ENCODE measurements at regions not wholly inside any gene's neighbourhood (a gene's known extent, or its start where the extent isn't known, plus 50 kb on each side); places are given as distances from the start of the nearest gene placed in this dataset.

GRCh38 chr20:57792386-57793080 lies 82.7 kb upstream of the PMEPA1 start:
- Histone ChIP-seq H3F3A (ENCODE audit: insufficient read depth) (no peaks in the 10 kb centered on the region), H3K4me2 (ENCODE audit: low read depth, low read length, poor library complexity, severe bottlenecking) (no peak overlapping the region), H3K27me3 (ENCODE audit: low read length) (no peaks in the 10 kb centered on the region; the same call in 1 of the 2 replicates), H3K9me2 (replicated peaks; ENCODE audit: insufficient read depth, low read length) (no peaks in the 10 kb centered on the region), H4K20me1 (ENCODE audit: low read depth, low read length) (no peaks in the 10 kb centered on the region), H3K36me3 (ENCODE audit: low read length) (no peaks in the 10 kb centered on the region), H2AFZ (ENCODE audit: low read depth, low read length, severe bottlenecking) (no peak overlapping the region), H3K9ac (ENCODE audit: low read length) (no peak overlapping the region), H3K27ac (ENCODE audit: low read depth, low read length) (no peak overlapping the region), H3K4me3 (ENCODE audit: insufficient read depth, low read length, poor library complexity, severe bottlenecking) (no peak overlapping the region), H3K9me3 (ENCODE audit: insufficient read depth, low read length) (no peaks in the 10 kb centered on the region), H3K79me2 (ENCODE audit: insufficient read depth, low read length) (no peaks in the 10 kb centered on the region)
- TF ChIP-seq EZH2phosphoT487 (conservative IDR thresholded peaks at IDR 0.05; ENCODE audit: low read length) = no peak
- TF ChIP-seq CTCF (IDR thresholded peaks at IDR 0.05; ENCODE audit: insufficient read depth, low read length, poor library complexity, severe bottlenecking) = no peak

- Histone ChIP-seq H3F3A (ENCODE audit: insufficient read depth) (no peaks in the 10 kb centered on the region), H3K9ac (ENCODE audit: low read length) (no peak overlapping the region), H3K79me2 (ENCODE audit: insufficient read depth, low read length) (no peaks in the 10 kb centered on the region), H3K4me2 (ENCODE audit: low read depth, low read length, poor library complexity, severe bottlenecking) (no peak overlapping the region), H4K20me1 (ENCODE audit: low read depth, low read length) (no peaks in the 10 kb centered on the region), H3K27ac (ENCODE audit: low read depth, low read length) (no peak overlapping the region), H3K9me3 (ENCODE audit: insufficient read depth, low read length) (no peaks in the 10 kb centered on the region), H2AFZ (ENCODE audit: low read depth, low read length, severe bottlenecking) (no peak overlapping the region), H3K36me3 (ENCODE audit: low read length) (no peaks in the 10 kb centered on the region), H3K9me2 (replicated peaks; ENCODE audit: insufficient read depth, low read length) (no peaks in the 10 kb centered on the region), H3K27me3 (ENCODE audit: low read length) (no peaks in the 10 kb centered on the region; the same call in 1 of the 2 replicates), H3K4me3 (ENCODE audit: insufficient read depth, low read length, poor library complexity, severe bottlenecking) (no peak overlapping the region)
- TF ChIP-seq EZH2phosphoT487 (conservative IDR thresholded peaks at IDR 0.05; ENCODE audit: low read length) = no peak
- TF ChIP-seq CTCF (IDR thresholded peaks at IDR 0.05; ENCODE audit: insufficient read depth, low read length, poor library complexity, severe bottlenecking) = no peak
Observed at GRCh38 chr20:57791966-57792365, 82.2 kb upstream of the PMEPA1 start.

- Histone ChIP-seq H3K27ac (ENCODE audit: low read depth, low read length) (no peak overlapping the region), H3K9ac (ENCODE audit: low read length) (no peak overlapping the region), H3K4me3 (ENCODE audit: insufficient read depth, low read length, poor library complexity, severe bottlenecking) (no peak overlapping the region), H4K20me1 (ENCODE audit: low read depth, low read length) (no peaks in the 10 kb centered on the region), H3K9me3 (ENCODE audit: insufficient read depth, low read length) (no peaks in the 10 kb centered on the region), H3K9me2 (replicated peaks; ENCODE audit: insufficient read depth, low read length) (no peaks in the 10 kb centered on the region), H3F3A (ENCODE audit: insufficient read depth) (no peaks in the 10 kb centered on the region), H3K36me3 (ENCODE audit: low read length) (no peaks in the 10 kb centered on the region), H3K4me2 (ENCODE audit: low read depth, low read length, poor library complexity, severe bottlenecking) (no peak overlapping the region), H2AFZ (ENCODE audit: low read depth, low read length, severe bottlenecking) (no peak overlapping the region), H3K79me2 (ENCODE audit: insufficient read depth, low read length) (no peaks in the 10 kb centered on the region), H3K27me3 (ENCODE audit: low read length) (no peaks in the 10 kb centered on the region; the same call in 1 of the 2 replicates)
- TF ChIP-seq CTCF (IDR thresholded peaks at IDR 0.05; ENCODE audit: insufficient read depth, low read length, poor library complexity, severe bottlenecking) (no peak), EZH2phosphoT487 (conservative IDR thresholded peaks at IDR 0.05; ENCODE audit: low read length) (no peak)
Observed at GRCh38 chr20:57791178-57791962, 81.6 kb upstream of the PMEPA1 start.
